GM21528 (cell line): ENCODE measurements at regions not wholly inside any gene's neighbourhood (a gene's known extent, or its start where the extent isn't known, plus 50 kb on each side); places are given as distances from the start of the nearest gene placed in this dataset.

Source experiments
- ATAC-seq: cut with Tn5 transposase; IDR thresholded peaks from one replicate; pipeline ENCODE4 v1.9.1; 2021; ENCODE audit warnings: mild to moderate bottlenecking, moderate library complexity; ENCODE audit not compliant: unreplicated experiment, low FRiP score

DNA sequence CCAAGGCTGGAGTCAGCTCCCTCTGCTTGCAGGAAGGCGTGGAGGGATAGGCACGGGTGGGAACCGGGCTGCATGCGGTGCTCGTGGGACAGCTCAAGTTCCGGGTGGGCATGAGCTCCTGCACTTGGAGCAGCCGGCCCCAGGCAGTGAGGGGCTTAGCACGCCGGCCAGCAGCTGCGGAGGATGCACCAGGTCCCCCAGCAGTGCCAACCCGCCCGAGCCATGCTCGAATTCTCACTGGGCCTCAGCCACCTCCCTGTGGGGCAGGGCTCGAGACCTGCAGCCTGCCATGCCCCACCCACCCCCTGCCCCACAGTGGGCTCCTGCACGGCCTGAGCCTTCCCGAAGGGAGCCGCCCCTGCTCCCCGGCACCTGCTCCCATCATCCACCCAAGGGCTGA is 1501.8 kb downstream of the AACS start:
- no peak for ATAC-seq

DNA sequence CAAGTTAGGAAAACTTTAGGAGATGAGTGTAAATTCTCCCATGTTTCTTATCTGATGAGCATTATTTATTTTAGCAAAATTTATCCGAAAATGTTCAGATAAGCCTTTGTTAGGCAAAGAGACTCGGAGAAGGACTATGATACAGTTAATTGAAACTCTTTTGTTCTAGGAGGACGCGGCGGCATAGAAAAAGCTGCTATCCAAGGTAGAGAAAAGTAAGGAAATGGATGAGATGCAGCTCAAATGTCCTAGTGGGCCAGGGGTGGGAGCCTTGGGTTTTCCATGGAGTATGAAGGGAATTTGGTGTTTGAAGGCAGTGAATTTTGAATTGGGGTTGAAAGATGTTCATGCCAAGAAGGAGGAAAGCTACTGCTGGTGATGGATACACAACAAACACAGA is 1504.5 kb downstream of the AACS start:
- no peak for ATAC-seq

DNA sequence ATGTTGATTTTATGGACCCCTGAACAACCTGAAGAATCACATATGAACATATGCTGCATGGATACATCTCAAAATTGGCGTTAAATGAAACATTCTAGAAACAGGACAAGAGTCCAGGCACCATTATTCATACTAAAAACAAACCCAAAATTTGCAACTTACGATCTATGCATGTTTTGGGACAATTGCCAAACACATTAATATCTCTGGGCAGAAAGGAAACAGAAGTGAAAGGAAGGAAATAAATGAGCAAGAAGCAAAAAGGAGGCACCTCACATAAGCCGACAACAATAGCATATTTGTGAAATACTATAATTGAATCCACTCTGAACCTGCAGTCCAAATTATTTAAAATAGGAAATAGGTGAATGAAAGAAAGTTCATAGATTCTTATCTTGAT is 1505.3 kb downstream of the AACS start:
- no peak for ATAC-seq

DNA sequence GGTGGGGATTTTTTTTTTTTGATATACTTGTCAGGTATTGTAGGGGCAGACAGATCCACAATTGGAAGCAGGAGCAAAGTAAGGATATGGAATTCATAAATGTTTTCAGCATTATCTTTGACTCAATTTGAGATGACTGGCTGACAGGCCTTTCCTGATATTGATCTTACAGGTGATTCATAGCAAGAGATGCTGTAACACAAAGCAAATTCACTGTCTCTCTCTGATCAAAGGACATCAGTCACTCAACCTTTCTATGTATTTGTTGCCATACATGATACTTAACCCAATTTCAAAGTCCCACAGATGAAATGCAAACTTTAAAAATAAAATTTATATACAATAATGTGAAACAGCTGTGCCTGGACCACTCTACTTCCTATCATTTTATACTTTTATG is 1506.9 kb downstream of the AACS start:
- ATAC-seq: no peak

DNA sequence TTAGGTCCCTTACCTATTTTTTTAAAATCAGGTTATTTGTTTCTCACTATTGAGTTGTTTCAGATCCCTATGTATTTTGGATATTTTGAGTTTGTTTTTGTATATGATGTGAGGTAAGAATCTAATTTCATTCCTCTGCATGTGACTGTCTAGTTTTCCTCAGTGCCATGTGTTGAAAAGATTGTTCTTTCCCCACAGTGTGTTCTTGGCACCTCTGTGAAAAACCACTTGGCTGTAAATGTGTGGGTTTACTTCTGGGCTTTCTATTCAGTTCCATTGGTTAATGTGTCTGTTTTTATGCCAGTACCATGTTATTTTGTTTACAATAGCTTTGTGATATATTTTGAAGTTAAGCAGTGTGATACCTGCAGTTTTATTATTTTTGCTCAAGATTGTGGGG is 1516.4 kb downstream of the AACS start:
- no peak for ATAC-seq

DNA sequence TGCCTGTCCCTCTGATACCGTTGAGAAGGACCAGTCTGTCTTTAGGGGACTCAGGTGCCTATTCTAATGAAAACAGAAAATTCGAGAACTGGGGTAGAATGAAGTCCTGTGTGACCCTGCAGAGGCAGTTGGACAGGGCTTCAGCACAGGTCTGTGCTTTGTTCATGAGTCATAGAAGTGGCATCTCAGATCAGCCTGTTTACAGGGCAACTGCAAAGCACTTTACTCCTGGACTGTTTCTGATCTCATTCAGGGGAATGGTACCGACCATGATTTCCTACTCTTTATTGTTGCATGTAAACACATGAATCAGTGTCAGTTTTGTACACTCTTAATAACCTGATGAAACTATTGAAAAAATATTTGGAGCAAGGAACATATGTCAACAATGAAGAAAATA is 1517.0 kb downstream of the AACS start:
- ATAC-seq: no peak

DNA sequence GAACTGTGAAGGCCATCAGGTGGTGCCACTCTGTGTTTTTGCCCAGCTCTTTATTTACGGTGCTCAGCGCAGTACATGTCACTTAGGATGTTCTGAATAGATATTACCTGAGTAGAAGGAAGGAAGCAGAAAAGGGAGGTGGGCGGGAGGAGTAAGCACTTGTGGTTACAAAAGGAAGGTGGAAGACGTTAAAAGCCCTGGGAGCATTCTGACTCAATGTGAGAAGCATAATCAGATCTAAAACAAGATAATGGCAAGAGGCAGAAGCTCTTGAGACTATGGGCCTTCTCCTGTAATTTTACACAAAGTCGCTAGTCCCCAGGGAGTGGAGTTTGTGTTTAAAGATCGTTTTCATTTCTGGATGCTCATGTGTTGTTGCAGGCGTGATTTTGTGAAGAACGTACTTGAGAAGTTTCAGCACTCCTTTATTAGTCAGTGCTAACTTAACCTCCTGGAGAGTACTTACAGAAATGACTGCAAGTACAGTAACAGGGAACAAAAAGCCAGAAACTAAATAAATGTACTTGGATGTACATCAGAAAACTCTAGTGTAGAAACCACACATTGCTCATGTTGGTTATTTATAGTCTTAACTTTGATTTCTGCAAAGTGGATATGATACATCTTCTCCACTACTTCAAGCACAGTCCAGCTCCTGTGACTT is 1523.5 kb downstream of the AACS start:
- ATAC-seq: no peak

DNA sequence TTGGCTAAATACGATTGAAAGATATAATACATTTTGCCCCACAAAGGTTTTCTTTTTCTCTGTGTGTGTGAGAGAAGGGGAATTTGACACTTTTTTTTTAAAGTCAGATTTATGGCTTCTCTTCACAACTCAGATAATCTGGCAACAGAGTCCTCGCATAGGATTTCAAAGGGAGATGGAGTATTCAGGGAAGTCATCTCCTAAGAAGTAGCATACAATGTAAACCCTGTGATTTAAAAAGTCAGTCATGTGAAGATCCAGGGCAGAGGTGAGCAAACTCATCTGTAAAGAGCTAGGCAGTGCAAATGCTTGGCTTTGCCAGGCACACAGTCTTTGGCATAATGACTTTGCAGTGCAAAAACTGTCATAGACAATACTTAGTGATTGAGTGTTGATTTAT is 1526.3 kb downstream of the AACS start:
- ATAC-seq: no peak

DNA sequence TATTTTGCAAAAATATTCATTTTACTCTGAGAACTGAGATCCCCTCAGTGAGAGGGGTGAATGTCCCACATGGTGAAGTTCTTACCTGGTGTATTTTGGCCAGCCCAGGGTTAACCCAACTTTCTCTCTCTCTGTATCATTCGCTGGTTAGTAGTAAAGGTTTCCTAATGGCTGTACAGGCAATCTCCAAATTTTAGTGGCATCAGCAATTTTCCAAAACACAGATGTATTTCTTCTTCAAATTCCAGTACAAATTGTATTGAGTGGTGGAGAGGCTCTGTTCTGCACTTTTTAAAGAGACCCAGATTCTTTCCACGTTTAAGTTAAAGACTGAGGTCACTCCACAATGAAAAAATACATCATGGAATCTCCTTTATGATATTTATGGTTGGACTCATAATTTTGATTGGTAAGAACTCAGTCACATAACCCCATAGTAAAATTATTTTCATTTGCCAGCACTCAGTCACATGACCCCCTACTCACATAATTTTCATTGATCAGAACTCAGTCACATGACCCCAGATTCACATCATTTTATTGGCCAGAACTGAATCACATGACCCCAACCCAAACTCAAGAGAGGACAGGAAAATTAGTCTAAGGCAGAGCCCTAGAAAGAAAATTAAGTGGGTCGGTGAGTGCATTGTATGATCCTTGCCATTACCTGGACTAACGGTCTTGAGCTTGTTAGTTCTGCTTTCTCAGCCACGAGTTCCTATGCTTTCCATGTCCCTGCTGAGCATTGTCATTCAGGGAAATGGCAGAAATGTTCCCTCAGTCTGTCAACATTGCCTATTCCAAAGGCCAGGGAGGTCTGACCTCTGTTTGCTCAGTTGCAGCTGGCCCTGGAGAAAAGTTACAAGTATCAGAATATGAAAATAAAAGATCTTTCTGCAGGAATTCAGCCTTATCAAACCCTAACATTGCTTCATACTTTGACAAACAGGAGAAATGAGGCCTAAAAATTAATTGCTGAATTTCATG is 1536.2 kb downstream of the AACS start:
- ATAC-seq: no peak

DNA sequence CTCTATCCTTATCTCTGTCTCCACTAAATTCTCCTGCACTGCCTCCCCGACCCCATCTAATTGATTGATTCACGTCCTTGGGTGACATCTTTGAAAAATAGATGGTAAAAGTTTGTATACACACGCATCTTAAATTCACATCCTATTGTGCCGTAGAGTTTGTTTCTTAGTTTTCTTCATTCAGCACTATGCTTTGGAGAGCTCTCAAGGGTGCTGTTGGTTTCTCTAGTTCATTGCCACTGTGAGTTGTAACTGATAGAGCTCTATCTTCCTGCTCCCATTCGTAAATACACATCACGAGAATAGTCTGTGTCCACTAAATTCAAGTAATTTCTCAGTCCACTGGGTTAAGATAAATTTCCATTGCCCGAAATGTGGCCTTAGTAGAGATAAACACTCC is 1537.4 kb downstream of the AACS start:
- no peak for ATAC-seq

DNA sequence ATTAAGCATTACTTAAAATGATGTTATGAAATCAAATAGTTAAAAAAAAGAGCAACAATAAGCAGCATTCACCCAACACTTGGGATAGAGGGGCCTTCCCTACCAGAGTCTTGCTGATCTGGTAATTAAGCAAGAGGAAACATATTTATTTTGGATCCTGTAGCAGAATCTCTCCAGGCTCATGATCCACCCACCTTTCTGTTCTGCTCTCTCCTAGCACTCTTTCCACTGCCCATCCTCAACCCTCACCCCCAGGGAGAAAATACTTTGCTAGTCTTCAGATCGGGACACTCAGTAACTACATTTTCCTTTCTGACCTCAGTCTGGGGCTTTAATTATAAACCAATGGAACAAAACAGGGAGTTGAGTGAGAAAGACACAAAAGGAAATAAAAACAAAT is 1541.9 kb downstream of the AACS start:
- no peak for ATAC-seq

DNA sequence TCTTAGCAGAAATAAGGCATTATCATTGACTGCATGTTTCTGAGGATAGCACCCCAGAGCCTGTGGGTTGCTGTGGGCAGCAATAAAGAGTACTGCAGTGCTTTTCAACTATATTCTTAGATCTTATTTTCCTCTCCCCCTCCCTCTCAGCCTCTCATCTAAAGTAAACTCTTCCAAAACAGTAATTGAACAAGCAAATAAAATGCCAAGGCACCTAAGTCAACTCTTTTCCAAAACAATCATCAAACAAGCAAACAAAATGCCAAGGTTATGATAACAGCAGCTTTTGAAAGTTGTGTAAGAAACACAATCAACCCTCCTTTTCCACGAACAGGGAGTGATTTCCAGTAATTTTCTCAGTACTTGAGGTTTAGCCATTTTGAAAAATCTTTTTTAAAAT is 1542.6 kb downstream of the AACS start:
- ATAC-seq: no peak

DNA sequence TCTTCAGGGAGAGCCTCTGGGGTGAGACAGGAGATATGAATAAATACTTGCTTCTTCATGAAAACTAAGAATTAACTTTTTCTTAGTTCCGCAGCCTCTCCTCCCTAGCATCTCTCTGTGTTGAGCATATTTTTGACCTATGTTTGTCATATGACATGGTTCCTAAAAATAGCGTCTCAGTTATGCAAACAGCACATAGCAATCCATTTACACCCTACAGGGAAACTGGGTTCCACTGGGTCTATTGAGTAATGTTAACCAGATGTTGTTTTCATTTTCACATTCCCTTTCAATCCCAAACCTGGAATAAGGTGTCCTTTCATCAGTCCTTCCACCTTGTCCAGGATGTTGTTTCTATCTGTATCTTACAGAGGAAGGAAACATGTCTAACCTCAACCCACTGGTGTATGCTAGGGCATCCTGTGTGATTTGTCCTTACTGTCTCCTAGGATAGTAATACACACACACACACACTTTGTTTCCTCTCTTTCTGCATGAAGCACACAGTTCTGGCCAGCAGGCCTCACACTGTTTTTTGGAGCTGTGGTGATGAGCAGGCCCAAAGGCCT is 1543.5 kb downstream of the AACS start:
- no peak for ATAC-seq

DNA sequence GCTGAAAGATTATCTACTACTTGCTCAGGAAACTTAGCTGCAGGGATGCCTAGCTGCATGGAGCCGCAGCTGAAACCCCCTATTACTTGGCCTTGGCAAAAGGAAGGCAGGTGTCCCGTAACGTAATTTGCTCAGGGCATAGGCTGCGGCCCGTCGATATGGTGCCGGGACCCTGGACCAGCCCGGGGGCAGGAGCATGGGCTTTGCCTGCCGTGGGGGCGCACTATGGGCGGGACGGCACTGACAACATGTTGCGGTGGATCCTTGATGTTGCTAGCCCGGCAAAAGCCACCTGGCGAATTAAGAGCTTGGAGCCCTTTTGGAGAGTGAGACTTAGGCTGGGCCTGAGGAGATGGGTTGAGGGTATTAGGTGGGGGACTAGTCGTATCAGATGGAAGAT is 1551.2 kb downstream of the AACS start:
- ATAC-seq: no peak

DNA sequence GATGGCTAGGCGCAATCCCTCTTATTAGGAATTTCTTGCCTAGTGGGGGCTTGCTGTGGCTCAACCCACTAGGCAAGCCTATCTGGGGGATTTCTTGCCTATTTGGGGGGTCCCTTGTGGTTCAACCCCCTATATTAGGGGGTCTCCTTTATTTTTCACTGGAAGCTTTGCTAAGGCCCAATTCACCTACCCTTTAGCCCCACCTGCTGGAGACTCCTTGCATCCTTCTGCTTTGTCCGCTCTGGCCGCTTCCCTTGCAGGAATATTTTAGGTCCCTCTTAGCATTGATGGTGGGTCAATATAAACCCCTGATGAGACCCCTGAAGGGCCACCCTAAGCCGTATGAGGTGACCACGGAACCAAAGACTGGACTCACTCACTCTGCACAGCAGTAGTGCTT is 1552.1 kb downstream of the AACS start:
- no peak for ATAC-seq

DNA sequence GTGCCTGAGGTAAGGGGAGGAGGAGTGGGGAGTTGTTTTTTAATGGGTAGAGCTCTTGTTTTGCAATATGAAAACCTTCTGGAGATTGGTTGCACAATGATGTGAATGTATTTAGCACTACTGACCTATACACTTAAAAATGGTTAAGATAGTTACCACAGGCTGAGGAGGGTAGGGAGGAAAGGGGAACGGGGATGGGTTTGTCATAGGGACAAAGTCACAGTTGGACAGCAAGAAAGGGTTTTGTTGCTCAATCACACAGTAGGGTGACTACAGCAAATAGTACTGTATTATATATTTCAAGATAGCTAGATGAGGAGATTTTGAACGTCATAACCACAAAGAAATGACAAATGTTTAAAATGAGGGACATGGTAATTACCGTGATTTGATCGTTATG is 1562.4 kb downstream of the AACS start:
- no peak for ATAC-seq

DNA sequence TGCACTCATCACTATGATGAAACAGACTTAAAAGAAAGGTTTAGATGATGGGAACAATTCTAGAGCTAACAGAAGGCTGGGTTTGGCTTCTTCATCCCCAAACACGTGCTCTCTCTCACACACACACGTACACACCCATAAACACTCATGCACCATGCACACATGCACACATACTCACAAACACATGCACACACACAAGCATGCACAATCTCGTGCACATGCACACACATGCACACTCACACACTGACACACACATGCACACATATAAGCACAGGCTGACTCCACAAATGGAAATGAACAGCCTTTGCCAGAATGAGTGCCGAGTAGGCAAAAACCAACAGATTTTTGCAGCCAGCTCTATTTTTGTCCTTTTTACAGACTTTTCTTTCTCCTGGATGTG is 1571.6 kb downstream of the AACS start:
- ATAC-seq: no peak

DNA sequence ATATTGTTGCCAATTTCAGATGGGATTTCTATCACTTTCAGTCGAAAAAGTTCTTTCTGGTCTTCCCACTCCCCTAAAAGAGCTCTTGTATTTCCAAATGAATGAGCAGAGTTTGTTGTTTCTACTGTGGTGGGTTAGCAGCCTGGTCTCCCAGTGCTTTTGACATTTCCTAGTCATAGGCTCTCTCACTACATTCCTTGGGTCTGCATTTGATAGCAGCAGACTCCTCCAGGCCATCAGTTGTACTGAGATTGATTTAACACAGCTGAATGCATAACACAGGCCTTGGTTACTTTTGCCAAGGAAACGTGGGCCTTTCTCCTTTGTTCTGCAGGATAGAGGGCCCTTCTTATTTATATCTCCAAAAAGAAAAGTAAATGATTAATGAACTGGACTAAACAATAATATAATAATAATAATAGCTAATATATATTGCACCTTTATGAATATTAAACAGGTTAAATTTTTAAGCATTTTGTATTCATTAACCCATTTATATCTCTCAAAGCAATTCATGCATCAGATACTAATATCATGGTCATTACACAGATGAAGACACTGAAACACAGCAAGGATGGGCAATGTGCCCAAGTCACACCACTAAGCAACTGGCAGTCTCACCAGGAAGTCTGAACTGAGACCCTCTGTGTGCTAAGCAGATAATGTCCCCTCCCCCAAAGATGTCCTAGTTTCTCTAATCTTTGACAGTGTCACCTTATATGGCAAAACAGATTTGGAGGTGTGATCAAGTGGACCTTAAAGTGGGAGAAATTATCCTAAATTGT is 1579.2 kb downstream of the AACS start:
- ATAC-seq: no peak

DNA sequence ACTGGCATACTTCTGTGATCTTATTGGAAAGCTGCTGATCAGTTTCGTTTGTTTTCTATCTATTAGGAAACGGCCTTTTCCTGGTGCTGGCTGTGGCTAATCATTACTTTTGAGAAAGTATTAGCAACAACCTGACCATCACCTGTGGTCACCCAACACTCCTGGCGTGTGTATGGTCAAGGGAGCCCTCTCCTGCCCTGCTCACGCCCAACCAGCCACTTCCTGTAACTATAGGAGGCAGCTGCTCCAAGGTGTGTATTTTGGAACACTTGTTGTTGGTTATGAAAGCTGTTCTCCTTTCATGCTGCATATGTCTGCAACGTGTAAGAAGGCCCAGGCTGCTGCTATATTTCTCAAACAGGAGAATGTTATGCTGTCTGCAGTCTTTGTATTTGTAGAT is 1582.8 kb downstream of the AACS start:
- ATAC-seq: no peak

DNA sequence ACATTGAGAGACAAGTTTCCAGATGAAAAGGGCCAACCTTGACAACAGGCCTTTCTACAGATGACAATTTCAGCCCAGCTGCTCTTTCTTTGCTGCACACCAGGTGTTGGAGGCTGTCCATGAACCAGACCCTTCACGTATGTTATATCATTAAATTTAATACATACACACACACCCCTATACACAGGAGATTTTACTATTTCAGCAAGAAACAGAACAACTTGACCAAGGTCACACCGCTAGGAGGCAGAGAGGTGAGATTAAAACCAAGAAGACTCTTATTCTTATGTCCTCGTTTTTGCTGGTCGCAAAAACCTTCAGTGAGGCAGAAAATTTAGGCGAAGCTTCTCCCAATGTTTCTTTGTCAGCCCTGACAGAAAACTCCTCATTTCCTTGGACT is 1585.9 kb downstream of the AACS start:
- ATAC-seq: no peak
